ENCODE measurements at regions not wholly inside any gene's neighbourhood (a gene's known extent, or its start where the extent isn't known, plus 50 kb on each side); places are given as distances from the start of the nearest gene placed in this dataset.

GRCh38 chr9:16147726-16148125 lies 594.9 kb downstream of the CCDC171 start:
- Mint-ChIP-seq H3K4me1 (ENCODE audit: unreplicated experiment) (peaks cover 18% of the 10 kb centered on the region), H3K9me3 (ENCODE audit: unreplicated experiment) (no peaks in the 10 kb centered on the region), H3K36me3 (ENCODE audit: low read depth, unreplicated experiment) (no peaks in the 10 kb centered on the region), H3K4me3 (ENCODE audit: unreplicated experiment) (no peak overlapping the region), H3K27ac (ENCODE audit: unreplicated experiment) (no peak overlapping the region), H3K27me3 (ENCODE audit: unreplicated experiment) (no peaks in the 10 kb centered on the region)
- DNase-seq (ENCODE audit: low spot score) = no peak
- no peak for TF ChIP-seq CTCF (IDR thresholded peaks at IDR 0.05; ENCODE audit: unreplicated experiment)

- no peak for DNase-seq (ENCODE audit: low spot score)
- Mint-ChIP-seq H3K4me1 (ENCODE audit: unreplicated experiment) (peaks cover 29% of the 10 kb centered on the region), H3K9me3 (ENCODE audit: unreplicated experiment) (no peaks in the 10 kb centered on the region), H3K4me3 (ENCODE audit: unreplicated experiment) (no peak overlapping the region), H3K27ac (ENCODE audit: unreplicated experiment) (no peak overlapping the region), H3K36me3 (ENCODE audit: low read depth, unreplicated experiment) (no peaks in the 10 kb centered on the region), H3K27me3 (ENCODE audit: unreplicated experiment) (no peaks in the 10 kb centered on the region)
- TF ChIP-seq CTCF (IDR thresholded peaks at IDR 0.05; ENCODE audit: unreplicated experiment) = no peak
Measured at GRCh38 chr9:16150501-16150900, 597.7 kb downstream of the CCDC171 start.

GRCh38 chr9:16150938-16151650 lies 598.3 kb downstream of the CCDC171 start:
- Mint-ChIP-seq H3K27ac (ENCODE audit: unreplicated experiment) (no peak overlapping the region), H3K36me3 (ENCODE audit: low read depth, unreplicated experiment) (no peaks in the 10 kb centered on the region), H3K9me3 (ENCODE audit: unreplicated experiment) (no peaks in the 10 kb centered on the region), H3K27me3 (ENCODE audit: unreplicated experiment) (no peaks in the 10 kb centered on the region), H3K4me3 (ENCODE audit: unreplicated experiment) (no peak overlapping the region), H3K4me1 (ENCODE audit: unreplicated experiment) (peaks cover 28% of the 10 kb centered on the region)
- no peak for DNase-seq (ENCODE audit: low spot score)
- TF ChIP-seq CTCF (IDR thresholded peaks at IDR 0.05; ENCODE audit: unreplicated experiment) = no peak

- no peaks in the 10 kb centered on the region for H3K9me3 Mint-ChIP-seq (ENCODE audit: unreplicated experiment)
- H3K4me3 Mint-ChIP-seq (ENCODE audit: unreplicated experiment) = no peak overlapping the region
- no peaks in the 10 kb centered on the region for H3K36me3 Mint-ChIP-seq (ENCODE audit: low read depth, unreplicated experiment)
- H3K27ac Mint-ChIP-seq (ENCODE audit: unreplicated experiment) = no peak overlapping the region
- no peak for DNase-seq (ENCODE audit: low spot score)
- peaks cover 2% of the 10 kb centered on the region for H3K27me3 Mint-ChIP-seq (ENCODE audit: unreplicated experiment)
- no peak for TF ChIP-seq CTCF (IDR thresholded peaks at IDR 0.05; ENCODE audit: unreplicated experiment)
- H3K4me1 Mint-ChIP-seq (ENCODE audit: unreplicated experiment) = peaks cover 22% of the 10 kb centered on the region
Measured at GRCh38 chr9:16152276-16153101, 599.6 kb downstream of the CCDC171 start.

GRCh38 chr9:16153221-16153620 lies 600.4 kb downstream of the CCDC171 start:
- Mint-ChIP-seq H3K9me3 (ENCODE audit: unreplicated experiment) (no peaks in the 10 kb centered on the region), H3K27ac (ENCODE audit: unreplicated experiment) (no peak overlapping the region), H3K27me3 (ENCODE audit: unreplicated experiment) (peaks cover 2% of the 10 kb centered on the region), H3K36me3 (ENCODE audit: low read depth, unreplicated experiment) (no peaks in the 10 kb centered on the region), H3K4me3 (ENCODE audit: unreplicated experiment) (no peak overlapping the region), H3K4me1 (ENCODE audit: unreplicated experiment) (peaks cover 22% of the 10 kb centered on the region)
- no peak for DNase-seq (ENCODE audit: low spot score)
- TF ChIP-seq CTCF (IDR thresholded peaks at IDR 0.05; ENCODE audit: unreplicated experiment) = no peak

Measured in endothelial cell (in vitro differentiated cells).